ENCODE measurements at regions not wholly inside any gene's neighbourhood (a gene's known extent, or its start where the extent isn't known, plus 50 kb on each side); places are given as distances from the start of the nearest gene placed in this dataset.

GRCh38 chr4:3655963-3656362, 110.2 kb upstream of the ADRA2C start:
- no peak for TF ChIP-seq POLR2A (IDR thresholded peaks at IDR 0.05; ENCODE audit: low read length)
- TF ChIP-seq GATA1 (IDR thresholded peaks at IDR 0.05; ENCODE audit: low read depth, low read length), result no peak

All from erythroblast (primary cell).